Liver (tissue), 8 donors: ENCODE measurements at regions not wholly inside any gene's neighbourhood (a gene's known extent, or its start where the extent isn't known, plus 50 kb on each side); places are given as distances from the start of the nearest gene placed in this dataset.

Source experiments
- DNase-seq: peaks from one replicate; pipeline ENCODE4 v3.0.0-alpha.2; 2017; ENCODE audit warnings: low spot score
- H3K27ac ChIP-seq, 2 donors: one replicate each; pipeline ENCODE4 v1.7.0; 2013; ENCODE audit warnings: inconsistent platforms in 2 of 2, low read length in 2 of 2, control low read depth in 1 of 2, low read depth in 1 of 2, mild to moderate bottlenecking in 1 of 2
- H3K27me3 ChIP-seq, 4 donors: one replicate each; pipeline versions ENCODE4 v1.6.1 to v1.7.0; 2013; ENCODE audit warnings: low read length in 3 of 4, inconsistent platforms in 1 of 4, mild to moderate bottlenecking in 1 of 4, moderate library complexity in 1 of 4; ENCODE audit not compliant: control insufficient read depth in 4 of 4, insufficient read depth in 4 of 4
- H3K36me3 ChIP-seq, 4 donors: one replicate each; pipeline versions ENCODE4 v1.6.1 to v1.7.0; 2013; ENCODE audit warnings: low read length in 3 of 4, mild to moderate bottlenecking in 3 of 4, low read depth in 1 of 4, moderate library complexity in 1 of 4; ENCODE audit not compliant: control insufficient read depth in 4 of 4, insufficient read depth in 3 of 4
- H3K4me1 ChIP-seq, 4 donors: one replicate each; pipeline versions ENCODE4 v1.6.1 to v1.7.0; 2013; ENCODE audit warnings: low read length in 3 of 4, mild to moderate bottlenecking in 3 of 4, moderate library complexity in 1 of 4; ENCODE audit not compliant: control insufficient read depth in 4 of 4, insufficient read depth in 4 of 4
- H3K4me3 ChIP-seq, 3 donors: one replicate each; pipeline versions ENCODE4 v1.6.1 to v1.7.0; 2013; ENCODE audit warnings: low read length in 3 of 3, control low read depth in 1 of 3, low read depth in 1 of 3, mild to moderate bottlenecking in 1 of 3
- H3K9ac ChIP-seq, 2 donors: one replicate each; pipeline ENCODE4 v1.7.0; 2013; ENCODE audit warnings: low read length in 2 of 2, mild to moderate bottlenecking in 2 of 2, moderate library complexity in 2 of 2, control low read depth in 1 of 2, low read depth in 1 of 2
- H3K9me3 ChIP-seq, 4 donors: one replicate each; pipeline versions ENCODE4 v1.6.1 to v1.7.0; 2013; ENCODE audit warnings: low read length in 3 of 4; ENCODE audit not compliant: control insufficient read depth in 4 of 4
- ATF3 ChIP-seq: IDR thresholded peaks from 2 replicates; pipeline ENCODE4 v1.6.1; 2016; ENCODE audit warnings: antibody characterized with exemption
- CTCF ChIP-seq: fragments of 150-350 bp; IDR thresholded peaks from 2 replicates; pipeline ENCODE4 v1.5.1; 2017; ENCODE audit warnings: improper control_type of control experiment, low read depth, low read length; ENCODE audit not compliant: missing input control
- HNF4A ChIP-seq, 2 donors: conservative IDR thresholded peaks; 2 replicates each; pipeline ENCODE4 v1.6.1; 2016; ENCODE audit warnings: antibody characterized with exemption in 2 of 2, mild to moderate bottlenecking in 2 of 2
- JUND ChIP-seq, 2 donors: IDR thresholded peaks; 2 replicates each; pipeline ENCODE4 v1.6.1; 2016; ENCODE audit warnings: antibody characterized with exemption in 2 of 2
- MAX ChIP-seq: IDR thresholded peaks from 2 replicates; pipeline ENCODE4 v1.6.1; 2016; ENCODE audit warnings: antibody characterized with exemption
- NR2F2 ChIP-seq: IDR thresholded peaks from 2 replicates; pipeline ENCODE4 v1.6.1; 2016; ENCODE audit warnings: antibody characterized with exemption
- RAD21 ChIP-seq, 2 donors: IDR thresholded peaks; 2 replicates each; pipeline ENCODE4 v1.6.1; 2016; ENCODE audit warnings: antibody characterized with exemption in 2 of 2, mild to moderate bottlenecking in 2 of 2
- RXRA ChIP-seq, 2 donors: IDR thresholded peaks; 2 replicates each; pipeline ENCODE4 v1.6.1; 2017 to 2018; ENCODE audit warnings: antibody characterized with exemption in 2 of 2, mild to moderate bottlenecking in 1 of 2
- SP1 ChIP-seq: IDR thresholded peaks from 2 replicates; pipeline ENCODE4 v1.6.1; 2018; ENCODE audit warnings: antibody characterized with exemption, mild to moderate bottlenecking
- TAF1 ChIP-seq: conservative IDR thresholded peaks from 2 replicates; pipeline ENCODE4 v1.6.1; 2016; ENCODE audit warnings: antibody characterized with exemption, mild to moderate bottlenecking
- YY1 ChIP-seq: IDR thresholded peaks from 2 replicates; pipeline ENCODE4 v1.6.1; 2016; ENCODE audit warnings: antibody characterized with exemption, mild to moderate bottlenecking
- ZBTB33 ChIP-seq: IDR thresholded peaks from 2 replicates; pipeline ENCODE4 v1.6.1; 2016; ENCODE audit warnings: antibody characterized with exemption
- WGBS: extraction: QIAGEN DNeasy Blood & Tissue Kit; methylation state at CpG from one replicate; pipeline ENCODE4 v1.1.7; 2013; 5-methylcytosine and 5-hydroxymethylcytosine counted together
- donor health status: healthy.
- donor health status: healthy.
- donor health status: healthy.
- donor health status: healthy.
- donor health status: healthy.

- 50% methylated on average over 7 of the region's 7 CpGs for WGBS
- Histone ChIP-seq H3K4me1 (no peaks in the 10 kb centered on the region), H3K9me3 (no peaks in the 10 kb centered on the region), H3K27ac (no peak overlapping the region), H3K27me3 (no peaks in the 10 kb centered on the region), H3K9ac (no peak overlapping the region), H3K4me3 (no peak overlapping the region), H3K36me3 (no peaks in the 10 kb centered on the region)
- no peak for DNase-seq
- TF ChIP-seq SP1 (no peak), NR2F2 (peak; percentile 61)
Measured at GRCh38 chr1:112040891-112041740, 51.6 kb upstream of the KCND3 start.

GRCh38 chr1:112043901-112044300 is 54.4 kb upstream of the KCND3 start:
- H3K36me3 ChIP-seq, result no peaks in the 10 kb centered on the region
- no peak for DNase-seq
- no peaks in the 10 kb centered on the region for H3K27me3 ChIP-seq
- H3K9ac ChIP-seq, result no peak overlapping the region
- TF ChIP-seq JUND (IDR thresholded peaks at IDR 0.05), result no peak
- TF ChIP-seq CTCF, result no peak
- H3K27ac ChIP-seq, result no peak overlapping the region
- H3K9me3 ChIP-seq, result no peaks in the 10 kb centered on the region
- no peaks in the 10 kb centered on the region for H3K4me1 ChIP-seq
- no peak overlapping the region for H3K4me3 ChIP-seq

GRCh38 chr1:112044745-112045144 is 55.3 kb upstream of the KCND3 start:
- Histone ChIP-seq H3K36me3 (no peaks in the 10 kb centered on the region), H3K9me3 (no peaks in the 10 kb centered on the region), H3K4me1 (no peaks in the 10 kb centered on the region), H3K27me3 (no peaks in the 10 kb centered on the region), H3K27ac (no peak overlapping the region), H3K9ac (no peak overlapping the region), H3K4me3 (no peak overlapping the region)
- 72% methylated on average over 3 of the region's 3 CpGs for WGBS
- no peak for DNase-seq
- no peak for TF ChIP-seq RXRA (IDR thresholded peaks at IDR 0.05)
- TF ChIP-seq CTCF, result no peak
- no peak for TF ChIP-seq MAX
- no peak for TF ChIP-seq ZBTB33
- no peak for TF ChIP-seq ATF3
- TF ChIP-seq YY1, result no peak
- no peak for TF ChIP-seq RAD21 (IDR thresholded peaks at IDR 0.05)
- no peak for TF ChIP-seq TAF1
- TF ChIP-seq HNF4A (conservative IDR thresholded peaks at IDR 0.05), result no peak
- TF ChIP-seq SP1, result no peak
